ENCODE measurements at regions not wholly inside any gene's neighbourhood (a gene's known extent, or its start where the extent isn't known, plus 50 kb on each side); places are given as distances from the start of the nearest gene placed in this dataset.

DNA sequence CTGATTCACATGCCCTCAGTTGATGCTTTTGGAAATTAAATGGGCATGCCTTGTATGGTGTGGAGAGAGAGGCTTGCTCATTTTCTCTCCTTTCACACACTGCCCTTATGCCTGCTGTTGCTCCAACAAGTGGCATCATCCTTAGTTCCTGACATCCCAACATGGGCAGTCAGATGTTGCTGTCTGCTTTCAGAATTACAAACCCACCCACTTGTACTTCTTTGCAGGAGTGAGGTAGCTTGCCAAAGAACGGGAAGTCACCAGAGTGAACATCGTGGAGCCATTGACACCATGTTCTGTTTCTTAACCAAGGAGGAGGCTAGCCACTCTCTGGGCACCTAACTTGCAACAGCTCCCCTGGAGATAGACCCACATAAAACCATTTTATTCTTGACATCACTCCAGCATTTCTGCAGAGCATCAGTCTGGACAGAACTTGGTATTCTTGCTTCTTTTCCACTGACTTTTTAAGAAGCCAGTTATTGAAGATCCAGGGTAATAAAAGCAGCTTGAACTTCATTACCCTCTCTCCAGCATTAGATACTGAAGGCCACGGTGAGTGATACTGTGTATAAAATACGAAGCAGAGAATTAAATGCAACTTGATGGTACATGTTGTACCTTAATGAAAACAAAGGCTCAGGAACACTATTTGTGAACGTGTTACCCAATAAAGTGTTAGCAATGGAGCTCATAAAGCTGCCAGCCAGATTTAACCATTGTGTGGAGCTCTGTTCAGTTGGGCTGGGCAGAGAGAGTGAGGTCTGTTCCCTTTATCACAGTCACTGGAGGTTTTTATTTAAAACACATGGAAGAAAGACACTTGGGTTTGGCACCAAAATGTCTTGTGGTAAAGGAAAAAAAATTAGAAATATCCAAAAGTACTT is 195.8 kb upstream of the HABP2 start:
- CTCF ChIA-PET: no interaction called here
- H3K27ac ChIP-seq (ENCODE audit: low read length): no peak overlapping the region
- no peak overlapping the region for H3K4me3 ChIP-seq (ENCODE audit: low read depth in 2 of 2, low read length in 2 of 2)
- no peaks in the 10 kb centered on the region for H3K36me3 ChIP-seq (ENCODE audit: control insufficient read depth, insufficient read depth, low read length)
- POLR2A ChIA-PET: no interaction called here
- TF ChIP-seq TCF7L2 (IDR thresholded peaks at IDR 0.05; ENCODE audit: low read depth, low read length): no peak
- no peak for TF ChIP-seq POLR2AphosphoS5 (IDR thresholded peaks at IDR 0.05; ENCODE audit: low read depth, low read length)
- TF ChIP-seq SIN3A (IDR thresholded peaks at IDR 0.05; ENCODE audit: borderline replicate concordance, insufficient read depth, low read depth, low read length): no peak
- TF ChIP-seq, protein P1, sequence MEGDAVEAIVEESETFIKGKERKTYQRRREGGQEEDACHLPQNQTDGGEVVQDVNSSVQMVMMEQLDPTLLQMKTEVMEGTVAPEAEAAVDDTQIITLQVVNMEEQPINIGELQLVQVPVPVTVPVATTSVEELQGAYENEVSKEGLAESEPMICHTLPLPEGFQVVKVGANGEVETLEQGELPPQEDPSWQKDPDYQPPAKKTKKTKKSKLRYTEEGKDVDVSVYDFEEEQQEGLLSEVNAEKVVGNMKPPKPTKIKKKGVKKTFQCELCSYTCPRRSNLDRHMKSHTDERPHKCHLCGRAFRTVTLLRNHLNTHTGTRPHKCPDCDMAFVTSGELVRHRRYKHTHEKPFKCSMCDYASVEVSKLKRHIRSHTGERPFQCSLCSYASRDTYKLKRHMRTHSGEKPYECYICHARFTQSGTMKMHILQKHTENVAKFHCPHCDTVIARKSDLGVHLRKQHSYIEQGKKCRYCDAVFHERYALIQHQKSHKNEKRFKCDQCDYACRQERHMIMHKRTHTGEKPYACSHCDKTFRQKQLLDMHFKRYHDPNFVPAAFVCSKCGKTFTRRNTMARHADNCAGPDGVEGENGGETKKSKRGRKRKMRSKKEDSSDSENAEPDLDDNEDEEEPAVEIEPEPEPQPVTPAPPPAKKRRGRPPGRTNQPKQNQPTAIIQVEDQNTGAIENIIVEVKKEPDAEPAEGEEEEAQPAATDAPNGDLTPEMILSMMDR (IDR thresholded peaks at IDR 0.05): no peak
- TF ChIP-seq, protein P2, sequence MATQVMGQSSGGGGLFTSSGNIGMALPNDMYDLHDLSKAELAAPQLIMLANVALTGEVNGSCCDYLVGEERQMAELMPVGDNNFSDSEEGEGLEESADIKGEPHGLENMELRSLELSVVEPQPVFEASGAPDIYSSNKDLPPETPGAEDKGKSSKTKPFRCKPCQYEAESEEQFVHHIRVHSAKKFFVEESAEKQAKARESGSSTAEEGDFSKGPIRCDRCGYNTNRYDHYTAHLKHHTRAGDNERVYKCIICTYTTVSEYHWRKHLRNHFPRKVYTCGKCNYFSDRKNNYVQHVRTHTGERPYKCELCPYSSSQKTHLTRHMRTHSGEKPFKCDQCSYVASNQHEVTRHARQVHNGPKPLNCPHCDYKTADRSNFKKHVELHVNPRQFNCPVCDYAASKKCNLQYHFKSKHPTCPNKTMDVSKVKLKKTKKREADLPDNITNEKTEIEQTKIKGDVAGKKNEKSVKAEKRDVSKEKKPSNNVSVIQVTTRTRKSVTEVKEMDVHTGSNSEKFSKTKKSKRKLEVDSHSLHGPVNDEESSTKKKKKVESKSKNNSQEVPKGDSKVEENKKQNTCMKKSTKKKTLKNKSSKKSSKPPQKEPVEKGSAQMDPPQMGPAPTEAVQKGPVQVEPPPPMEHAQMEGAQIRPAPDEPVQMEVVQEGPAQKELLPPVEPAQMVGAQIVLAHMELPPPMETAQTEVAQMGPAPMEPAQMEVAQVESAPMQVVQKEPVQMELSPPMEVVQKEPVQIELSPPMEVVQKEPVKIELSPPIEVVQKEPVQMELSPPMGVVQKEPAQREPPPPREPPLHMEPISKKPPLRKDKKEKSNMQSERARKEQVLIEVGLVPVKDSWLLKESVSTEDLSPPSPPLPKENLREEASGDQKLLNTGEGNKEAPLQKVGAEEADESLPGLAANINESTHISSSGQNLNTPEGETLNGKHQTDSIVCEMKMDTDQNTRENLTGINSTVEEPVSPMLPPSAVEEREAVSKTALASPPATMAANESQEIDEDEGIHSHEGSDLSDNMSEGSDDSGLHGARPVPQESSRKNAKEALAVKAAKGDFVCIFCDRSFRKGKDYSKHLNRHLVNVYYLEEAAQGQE (IDR thresholded peaks at IDR 0.05; ENCODE audit: insufficient read depth in 1 of 2, low read depth in 2 of 2, low read length in 1 of 2): no peak
- intact Hi-C loops (cut with micrococcal nuclease; ENCODE audit: unreplicated experiment) (no loop called here), in situ Hi-C loops (cut with HindIII; ENCODE audit: low pct_unique_long_range_greater_than_20kb, low sequenced_read_pairs) (no loop called here)
- DNase-seq (ENCODE audit: low read depth, low spot score) (no peak), ATAC-seq (no peak)
- no peaks in the 10 kb centered on the region for H3K9me3 ChIP-seq (ENCODE audit: control insufficient read depth, insufficient read depth, low read depth, low read length)
- no peaks in the 10 kb centered on the region for H3K4me1 ChIP-seq (ENCODE audit: control insufficient read depth, insufficient read depth, low read length)
- H3K27me3 ChIP-seq (ENCODE audit: control insufficient read depth, insufficient read depth, low read length): peaks cover 36% of the 10 kb centered on the region
- BruUV-seq (replicated peaks): no TSS peak

DNA sequence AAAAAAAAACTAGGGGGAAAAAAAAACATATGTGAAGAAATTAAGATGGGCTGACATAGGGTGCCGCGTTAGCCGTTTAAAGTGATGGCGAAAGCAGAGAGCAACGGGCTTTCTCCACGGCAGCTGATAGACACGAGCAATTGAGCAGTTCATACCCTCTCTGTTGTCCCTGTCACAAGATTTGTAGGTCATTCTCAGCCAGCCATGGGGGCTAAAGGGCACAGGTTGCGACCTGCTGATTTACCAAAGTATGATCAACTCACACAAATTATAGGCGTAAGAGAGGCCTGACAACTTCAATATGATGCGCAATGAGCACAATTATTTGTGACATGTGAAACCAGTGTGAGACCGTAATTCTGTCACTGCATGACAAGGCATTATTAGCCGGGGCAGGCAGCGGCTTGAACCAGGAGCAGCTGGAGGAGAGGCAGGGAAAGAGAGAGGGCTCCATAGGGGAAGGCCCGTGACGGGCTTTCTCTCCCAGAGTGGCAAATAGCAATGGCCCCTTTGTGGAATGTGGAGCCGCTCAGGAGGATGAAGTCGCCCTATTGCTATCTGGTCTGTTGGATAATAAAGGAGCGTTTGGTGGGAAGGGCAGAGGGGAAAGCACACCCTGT is 195.1 kb upstream of the HABP2 start:
- CTCF ChIA-PET: no interaction called here
- in situ Hi-C loops (cut with HindIII; ENCODE audit: low pct_unique_long_range_greater_than_20kb, low sequenced_read_pairs) (no loop called here), intact Hi-C loops (cut with micrococcal nuclease; ENCODE audit: unreplicated experiment) (no loop called here)
- peaks cover 42% of the 10 kb centered on the region for H3K27me3 ChIP-seq (ENCODE audit: control insufficient read depth, insufficient read depth, low read length)
- H3K9me3 ChIP-seq (ENCODE audit: control insufficient read depth, insufficient read depth, low read depth, low read length): no peaks in the 10 kb centered on the region
- no peak overlapping the region for H3K27ac ChIP-seq (ENCODE audit: low read length)
- no peaks in the 10 kb centered on the region for H3K36me3 ChIP-seq (ENCODE audit: control insufficient read depth, insufficient read depth, low read length)
- DNase-seq (ENCODE audit: low read depth, low spot score): no peak
- TF ChIP-seq, protein P1 (IDR thresholded peaks at IDR 0.05): no peak
- TF ChIP-seq SIN3A (IDR thresholded peaks at IDR 0.05; ENCODE audit: borderline replicate concordance, insufficient read depth, low read depth, low read length): no peak
- TF ChIP-seq, protein P2 (IDR thresholded peaks at IDR 0.05; ENCODE audit: insufficient read depth in 1 of 2, low read depth in 2 of 2, low read length in 1 of 2): no peak
- H3K4me1 ChIP-seq (ENCODE audit: control insufficient read depth, insufficient read depth, low read length): no peaks in the 10 kb centered on the region
- BruUV-seq (replicated peaks): no TSS peak
- no peak overlapping the region for H3K4me3 ChIP-seq (ENCODE audit: low read depth in 2 of 2, low read length in 2 of 2)
- ATAC-seq: no peak
- POLR2A ChIA-PET: no interaction called here
